Activated CD8-positive, alpha-beta memory T cell treated with anti-CD3 and anti-CD28 coated beads, Interleukin-2, amount 10 ng/mL, durations not matched to agents 7 days and 5 days (primary cell): ENCODE measurements at regions not wholly inside any gene's neighbourhood (a gene's known extent, or its start where the extent isn't known, plus 50 kb on each side); places are given as distances from the start of the nearest gene placed in this dataset.
"Not testable (repeated sequence)": the region's sequence is repeated elsewhere in the genome, so short reads cannot be mapped to it uniquely, and the experiment has no call there.

Experiments
- ATAC-seq: fragments of 150-1000 bp; cut with Tn5 transposase; one replicate; pipeline ENCODE4 v1.10.0; 2021; ENCODE audit warnings: moderate library complexity
- CTCF ChIA-PET: fragments of 350-600 bp; sonication (Branson Sonifier 250); formaldehyde crosslinking; loops from one replicate; lab custom pipeline; 2021; ENCODE audit warnings: antibody characterized with exemption; lab: Charles Lee
- DNase-seq: peaks from one replicate; pipeline ENCODE4 v3.0.0-alpha.2; 2020
- H3K27ac Mint-ChIP-seq: one replicate; pipeline ENCODE4 v1.8.0; 2021; ENCODE audit warnings: mild to moderate bottlenecking, mixed read lengths
- H3K27me3 Mint-ChIP-seq: one replicate; pipeline ENCODE4 v1.8.0; 2021; ENCODE audit warnings: mixed read lengths
- H3K36me3 Mint-ChIP-seq: one replicate; pipeline ENCODE4 v1.8.0; 2021; ENCODE audit warnings: mild to moderate bottlenecking, mixed read lengths
- H3K4me1 Mint-ChIP-seq: one replicate; pipeline ENCODE4 v1.8.0; 2021; ENCODE audit warnings: mixed read lengths
- H3K4me3 Mint-ChIP-seq: one replicate; pipeline ENCODE4 v1.8.0; 2021; ENCODE audit warnings: mild to moderate bottlenecking, moderate library complexity, mixed read lengths
- H3K9me3 Mint-ChIP-seq: one replicate; pipeline ENCODE4 v1.8.0; 2022; ENCODE audit warnings: low read depth, mixed read lengths

DNA sequence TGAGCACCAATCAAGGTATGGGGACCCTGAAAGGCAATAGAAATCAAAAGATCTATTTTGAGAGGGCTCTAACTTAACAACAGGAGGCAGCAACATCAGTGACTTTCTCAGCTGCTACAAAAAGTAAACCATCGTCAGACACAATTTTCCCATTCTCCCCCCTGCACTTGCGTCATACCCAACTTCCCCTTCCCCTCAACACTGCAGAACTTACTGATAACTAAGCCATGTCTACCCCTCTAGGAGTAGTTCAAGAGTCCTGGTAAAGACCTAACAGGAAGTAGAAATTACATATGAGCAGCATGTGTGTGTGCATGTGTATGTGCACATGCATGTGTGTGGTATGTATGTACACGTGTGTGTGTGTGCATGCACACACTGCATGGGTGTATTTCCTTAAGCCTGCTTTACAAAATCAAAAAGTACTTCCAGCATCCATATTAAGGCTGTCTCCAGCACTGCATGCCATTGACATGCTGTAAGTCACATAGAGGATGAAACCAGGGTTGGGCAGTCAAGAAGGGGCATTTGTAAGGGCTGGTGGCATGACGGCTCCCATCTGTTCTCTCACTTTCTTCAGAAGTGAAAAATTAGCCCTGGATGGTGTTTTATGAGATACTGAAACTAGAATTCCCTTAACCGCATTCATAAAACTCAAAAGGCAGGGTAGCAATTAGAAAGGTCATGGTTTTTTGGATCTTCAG, 460.1 kb upstream of the RUNX1 start:
- H3K4me3 Mint-ChIP-seq, result no peak overlapping the region
- no peak for DNase-seq
- H3K36me3 Mint-ChIP-seq, result no peaks in the 10 kb centered on the region
- H3K27ac Mint-ChIP-seq, result no peak overlapping the region
- ATAC-seq, result no peak
- H3K27me3 Mint-ChIP-seq, result peaks cover 18% of the 10 kb centered on the region
- peaks cover 10% of the 10 kb centered on the region for H3K4me1 Mint-ChIP-seq
- CTCF ChIA-PET, result no interaction called here
- no peaks in the 10 kb centered on the region for H3K9me3 Mint-ChIP-seq

DNA sequence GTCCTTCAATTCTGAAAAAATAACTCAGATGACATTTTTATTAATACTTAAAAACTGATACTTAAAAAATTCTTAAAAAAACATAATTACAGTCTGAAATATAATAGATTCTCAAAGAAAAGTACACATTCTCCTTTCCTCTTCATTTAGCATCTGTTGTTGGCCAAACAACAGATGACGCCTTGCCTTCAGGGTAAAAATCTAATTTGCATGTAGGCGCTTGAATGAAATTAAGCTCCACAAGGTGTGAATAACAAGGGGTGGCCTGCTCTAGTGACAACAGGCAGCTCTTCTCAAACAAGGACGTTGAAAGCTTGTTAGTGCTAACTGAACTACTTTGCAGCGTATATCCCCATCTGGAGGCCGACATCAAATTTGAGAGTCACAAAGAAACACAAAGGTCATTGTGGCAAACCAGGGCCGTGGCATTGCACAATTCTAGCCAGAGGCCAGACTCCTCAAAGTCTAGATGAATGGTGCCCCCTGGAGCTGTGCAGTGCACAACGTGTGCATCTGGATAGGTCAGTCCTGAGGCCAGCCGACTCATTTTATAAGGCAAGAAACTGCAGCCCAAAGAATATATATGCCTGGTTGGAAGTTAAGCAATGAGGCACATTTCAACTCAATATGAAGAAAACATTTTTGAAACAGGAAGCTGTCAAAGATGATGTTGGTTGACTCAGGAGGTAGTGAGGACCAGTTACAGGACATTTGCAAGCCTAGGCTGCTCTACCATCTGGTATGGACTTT, 459.2 kb upstream of the RUNX1 start:
- peaks cover 18% of the 10 kb centered on the region for H3K27me3 Mint-ChIP-seq
- no peak overlapping the region for H3K27ac Mint-ChIP-seq
- peaks cover 17% of the 10 kb centered on the region for H3K4me1 Mint-ChIP-seq
- no peak overlapping the region for H3K4me3 Mint-ChIP-seq
- no peaks in the 10 kb centered on the region for H3K36me3 Mint-ChIP-seq
- H3K9me3 Mint-ChIP-seq, result no peaks in the 10 kb centered on the region
- no peak for ATAC-seq
- no peak for DNase-seq
- CTCF ChIA-PET, result no interaction called here

DNA sequence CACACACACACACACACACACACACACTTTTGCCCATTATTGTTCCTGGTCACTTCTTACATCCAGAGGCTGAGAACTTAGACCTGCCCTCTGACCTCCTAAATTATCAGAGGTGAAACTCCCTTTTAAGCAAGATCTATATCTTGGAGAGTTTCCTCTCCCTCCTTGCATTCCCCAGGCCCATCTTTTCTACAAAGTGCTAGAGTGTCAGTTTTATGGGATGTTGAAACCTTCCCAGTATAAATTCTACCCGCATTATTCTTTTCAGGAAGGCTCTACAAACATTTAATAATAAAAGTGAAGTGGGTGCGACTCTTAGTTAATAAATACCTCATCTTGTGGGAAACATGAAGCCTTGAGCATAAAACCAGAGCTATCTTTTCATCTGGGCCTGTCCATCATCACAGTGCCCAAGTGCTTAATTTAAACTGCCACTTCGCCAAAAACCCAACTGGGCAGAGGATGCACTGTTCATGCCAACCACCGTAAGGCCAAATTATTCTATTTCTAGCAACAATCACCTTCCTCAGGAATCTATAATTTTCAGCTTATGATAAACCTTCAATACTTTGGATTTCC, 458.2 kb upstream of the RUNX1 start:
- H3K27me3 Mint-ChIP-seq, result peaks cover 28% of the 10 kb centered on the region
- no peaks in the 10 kb centered on the region for H3K36me3 Mint-ChIP-seq
- DNase-seq (no peak), ATAC-seq (no peak)
- H3K9me3 Mint-ChIP-seq, result no peaks in the 10 kb centered on the region
- H3K4me3 Mint-ChIP-seq, result no peak overlapping the region
- H3K4me1 Mint-ChIP-seq, result peaks cover 18% of the 10 kb centered on the region
- no peak overlapping the region for H3K27ac Mint-ChIP-seq
- CTCF ChIA-PET, result no interaction called here

DNA sequence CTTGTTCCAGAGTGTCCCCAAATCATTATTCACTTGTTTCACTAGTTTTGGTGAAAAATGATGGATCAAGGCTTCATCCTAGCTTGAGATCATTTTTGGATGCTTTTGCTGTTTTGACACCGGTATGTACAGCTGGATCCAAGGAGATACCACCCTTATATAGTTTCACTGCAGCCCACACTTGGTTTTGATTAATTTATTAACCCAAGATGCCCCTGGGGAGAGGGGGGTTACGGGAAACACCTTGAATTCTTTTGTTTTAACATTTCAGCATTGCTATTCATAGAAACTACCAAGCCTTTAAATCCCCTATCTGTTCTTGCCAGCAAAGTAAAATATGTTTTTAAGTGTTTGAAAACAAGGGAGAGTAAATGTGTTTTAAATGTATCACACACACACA, 457.7 kb upstream of the RUNX1 start:
- no peak for ATAC-seq
- CTCF ChIA-PET, result no interaction called here
- peaks cover 30% of the 10 kb centered on the region for H3K27me3 Mint-ChIP-seq
- no peaks in the 10 kb centered on the region for H3K36me3 Mint-ChIP-seq
- DNase-seq, result no peak
- H3K9me3 Mint-ChIP-seq, result no peaks in the 10 kb centered on the region
- no peak overlapping the region for H3K4me3 Mint-ChIP-seq
- H3K27ac Mint-ChIP-seq, result no peak overlapping the region
- H3K4me1 Mint-ChIP-seq, result peaks cover 18% of the 10 kb centered on the region

DNA sequence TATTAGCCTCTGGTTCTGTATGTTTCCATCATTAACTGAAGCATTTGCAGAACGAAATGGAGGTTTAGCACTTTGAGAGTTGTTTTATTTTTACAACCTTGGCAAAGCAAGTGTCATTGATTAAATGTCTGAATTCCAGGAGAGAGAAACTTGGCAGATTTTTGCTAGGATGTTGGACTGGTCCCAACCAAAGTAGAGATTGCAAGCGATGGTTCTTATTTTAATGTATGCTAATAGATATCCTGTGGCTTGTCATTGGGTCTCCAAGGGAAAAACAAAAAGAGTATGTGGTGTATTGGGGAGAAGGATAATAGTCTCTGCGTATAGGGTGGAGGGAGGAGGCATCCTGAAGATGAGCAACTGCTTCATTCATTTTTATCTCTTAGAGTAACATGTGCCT, 457.2 kb upstream of the RUNX1 start:
- no peak overlapping the region for H3K27ac Mint-ChIP-seq
- H3K9me3 Mint-ChIP-seq, result no peaks in the 10 kb centered on the region
- H3K4me1 Mint-ChIP-seq, result peaks cover 16% of the 10 kb centered on the region
- no peaks in the 10 kb centered on the region for H3K36me3 Mint-ChIP-seq
- no peak overlapping the region for H3K4me3 Mint-ChIP-seq
- H3K27me3 Mint-ChIP-seq, result peaks cover 31% of the 10 kb centered on the region
- DNase-seq (no peak), ATAC-seq (no peak)
- CTCF ChIA-PET, result no interaction called here

DNA sequence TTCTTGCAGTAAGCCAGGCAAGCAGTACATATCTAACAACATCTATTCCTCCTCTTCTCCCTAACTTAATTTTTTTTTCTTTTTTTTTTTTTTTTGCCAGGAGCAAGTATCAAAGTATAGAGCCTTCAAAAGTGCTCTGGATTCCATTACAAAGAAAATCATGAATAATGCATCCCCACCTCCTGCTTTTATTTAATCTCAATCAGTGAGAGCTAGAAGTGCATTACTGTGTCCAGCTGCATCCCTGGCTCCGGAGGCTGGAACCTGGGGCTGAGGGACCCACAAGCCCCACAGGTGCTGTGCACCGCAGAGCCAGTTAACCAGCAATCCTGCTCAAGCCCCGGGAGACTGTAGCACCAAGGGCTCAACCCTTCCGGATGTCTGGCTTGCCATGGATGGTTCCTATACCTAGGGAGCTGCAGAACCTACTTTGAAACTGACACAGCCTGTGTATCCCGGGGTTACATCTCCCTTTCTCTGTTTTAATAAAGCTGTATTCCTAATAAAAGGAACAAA, 455.9 kb upstream of the RUNX1 start:
- H3K27me3 Mint-ChIP-seq, result peaks cover 36% of the 10 kb centered on the region
- H3K4me3 Mint-ChIP-seq, result no peak overlapping the region

DNA sequence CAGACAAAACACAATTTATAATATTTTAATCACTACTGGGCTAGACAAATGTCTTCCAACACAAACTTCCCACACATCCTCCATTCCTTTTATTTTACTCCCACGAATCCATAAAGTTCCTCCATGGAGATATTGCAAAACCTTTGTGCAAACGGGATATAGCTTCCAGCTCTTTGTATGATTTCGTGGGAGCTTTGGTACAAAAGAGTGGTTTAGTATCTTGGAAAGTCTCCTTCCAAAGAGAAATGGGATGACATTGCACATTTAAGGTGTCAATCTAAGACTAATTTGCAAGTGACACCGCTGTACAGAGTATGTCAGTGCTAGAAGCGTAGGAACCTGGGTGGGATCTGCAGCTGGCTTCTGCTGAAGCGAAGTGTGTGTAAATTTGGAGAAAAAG, 455.2 kb upstream of the RUNX1 start:
- no peak overlapping the region for H3K4me3 Mint-ChIP-seq
- ATAC-seq (no peak), DNase-seq (no peak)
- H3K27me3 Mint-ChIP-seq, result peaks cover 36% of the 10 kb centered on the region
- peaks cover 9% of the 10 kb centered on the region for H3K4me1 Mint-ChIP-seq
- peaks cover 3% of the 10 kb centered on the region for H3K9me3 Mint-ChIP-seq
- no peak overlapping the region for H3K27ac Mint-ChIP-seq
- CTCF ChIA-PET, result no interaction called here
- H3K36me3 Mint-ChIP-seq, result no peaks in the 10 kb centered on the region

More for the DNA sequence above, 455.9 kb upstream of the RUNX1 start:
- CTCF ChIA-PET, result no interaction called here
- Mint-ChIP-seq H3K36me3 (no peaks in the 10 kb centered on the region), H3K27ac (no peak overlapping the region), H3K9me3 (peaks cover under 1% of the 10 kb centered on the region), H3K4me1 (peaks cover 9% of the 10 kb centered on the region)
- ATAC-seq (no peak), DNase-seq (no peak)

DNA sequence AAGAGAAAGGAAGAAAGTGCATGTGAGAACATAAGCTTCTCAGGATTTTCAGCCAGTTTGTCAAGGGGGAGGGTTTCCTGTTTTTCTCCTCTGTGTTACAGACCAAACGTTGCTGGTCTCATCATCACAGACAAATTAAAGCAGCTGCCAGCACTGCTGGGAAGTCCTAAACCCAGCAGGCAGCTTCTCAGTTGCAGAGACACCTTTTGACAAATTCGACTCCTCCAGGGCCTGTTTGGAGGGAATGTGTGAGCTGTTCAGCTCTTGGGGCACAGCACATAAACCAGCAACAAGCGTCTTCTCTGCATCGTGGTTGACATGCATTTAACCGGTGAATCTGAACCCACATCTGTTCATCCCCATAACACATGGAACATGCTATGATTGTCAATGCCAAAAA, 454.6 kb upstream of the RUNX1 start:
- no peaks in the 10 kb centered on the region for H3K36me3 Mint-ChIP-seq
- no peak overlapping the region for H3K27ac Mint-ChIP-seq
- no peak overlapping the region for H3K4me3 Mint-ChIP-seq
- H3K9me3 Mint-ChIP-seq, result peaks cover 3% of the 10 kb centered on the region
- peaks cover 9% of the 10 kb centered on the region for H3K4me1 Mint-ChIP-seq
- CTCF ChIA-PET, result no interaction called here
- DNase-seq (no peak), ATAC-seq (no peak)
- H3K27me3 Mint-ChIP-seq, result peaks cover 36% of the 10 kb centered on the region

DNA sequence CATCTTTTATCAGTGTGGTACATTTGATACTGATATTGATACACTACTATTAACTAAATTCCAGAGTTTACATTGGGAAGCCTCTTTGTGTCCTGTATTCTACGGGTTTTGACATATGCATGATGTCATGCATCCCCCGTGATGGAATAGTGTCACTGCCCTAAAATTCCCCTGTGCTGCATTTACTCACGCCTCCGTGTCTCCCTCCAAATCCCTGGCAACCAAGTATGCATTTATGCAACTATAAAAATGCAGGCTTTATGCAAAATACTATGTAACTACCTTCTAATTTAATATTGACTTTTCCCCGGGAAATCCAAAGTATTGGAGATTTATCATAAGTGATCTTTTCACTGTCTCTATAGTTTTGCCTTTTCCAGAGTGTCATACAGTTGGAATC, 453.7 kb upstream of the RUNX1 start:
- H3K4me3 Mint-ChIP-seq, result no peak overlapping the region
- peaks cover 36% of the 10 kb centered on the region for H3K27me3 Mint-ChIP-seq
- H3K27ac Mint-ChIP-seq, result no peak overlapping the region
- peaks cover 3% of the 10 kb centered on the region for H3K9me3 Mint-ChIP-seq
- H3K4me1 Mint-ChIP-seq, result peaks cover 9% of the 10 kb centered on the region
- DNase-seq, result no peak
- no peaks in the 10 kb centered on the region for H3K36me3 Mint-ChIP-seq
- CTCF ChIA-PET, result no interaction called here
- ATAC-seq, result no peak

DNA sequence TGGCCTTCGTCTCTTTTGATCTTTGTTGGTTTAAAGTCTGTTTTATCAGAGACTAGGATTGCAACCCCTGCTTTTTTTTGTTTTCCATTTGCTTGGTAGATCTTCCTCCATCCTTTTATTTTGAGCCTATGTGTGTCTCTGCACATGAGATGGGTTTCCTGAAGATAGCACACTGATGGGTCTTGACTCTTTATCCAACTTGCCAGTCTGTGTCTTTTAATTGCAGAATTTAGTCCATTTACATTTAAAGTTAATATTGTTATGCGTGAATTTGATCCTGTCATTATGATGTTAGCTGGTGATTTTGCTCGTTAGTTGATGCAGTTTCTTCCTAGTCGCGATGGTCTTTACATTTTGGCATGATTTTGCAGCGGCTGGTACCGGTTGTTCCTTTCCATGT, 448.4 kb upstream of the RUNX1 start:
- DNase-seq, CTCF ChIA-PET, H3K9me3 Mint-ChIP-seq, H3K4me1 Mint-ChIP-seq, H3K36me3 Mint-ChIP-seq, H3K27ac Mint-ChIP-seq, ATAC-seq, H3K4me3 Mint-ChIP-seq: not testable (repeated sequence)
- H3K27me3 Mint-ChIP-seq, result peaks cover 14% of the 10 kb centered on the region

DNA sequence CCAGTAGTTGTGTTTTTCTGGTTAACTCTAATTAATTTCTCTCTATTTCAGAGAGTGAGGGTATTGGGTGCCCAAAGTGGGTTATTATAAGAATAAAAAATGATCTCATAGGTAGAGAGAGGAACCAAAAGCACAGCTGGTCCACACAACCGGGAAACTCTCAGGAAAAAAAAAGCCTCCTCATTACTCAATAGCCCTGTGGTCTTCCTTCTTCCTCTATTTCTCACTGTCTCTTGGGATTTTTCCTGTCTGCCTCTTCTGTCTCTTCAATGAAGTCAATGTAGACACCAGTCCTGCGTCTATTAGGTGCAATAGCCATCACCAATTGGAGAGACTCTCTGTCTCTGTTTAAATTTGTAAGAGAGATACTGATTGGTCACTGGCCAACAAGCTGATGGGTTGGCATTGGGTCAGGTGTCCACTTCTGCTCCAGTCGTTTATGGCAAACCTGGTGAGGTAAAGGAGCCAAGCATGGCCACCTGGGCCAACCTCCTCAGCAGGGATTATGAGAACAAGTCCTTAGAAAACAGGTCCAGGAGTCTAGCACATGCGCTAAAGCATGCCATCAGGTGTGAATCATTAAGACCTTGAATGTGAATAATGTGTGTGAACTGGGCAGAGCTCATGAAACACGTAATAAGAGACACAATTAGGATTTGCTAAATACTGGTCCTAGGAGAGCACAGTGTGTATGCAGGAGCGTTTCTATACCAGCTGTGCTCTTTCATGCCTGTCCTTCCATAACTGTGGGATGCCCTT, 443.0 kb upstream of the RUNX1 start:
- CTCF ChIA-PET, result no interaction called here
- no peak overlapping the region for H3K4me3 Mint-ChIP-seq
- peaks cover 3% of the 10 kb centered on the region for H3K9me3 Mint-ChIP-seq
- H3K27me3 Mint-ChIP-seq, result peaks cover 27% of the 10 kb centered on the region
- no peak overlapping the region for H3K27ac Mint-ChIP-seq
- no peak for ATAC-seq
- H3K4me1 Mint-ChIP-seq, result no peaks in the 10 kb centered on the region
- no peak for DNase-seq
- no peaks in the 10 kb centered on the region for H3K36me3 Mint-ChIP-seq

DNA sequence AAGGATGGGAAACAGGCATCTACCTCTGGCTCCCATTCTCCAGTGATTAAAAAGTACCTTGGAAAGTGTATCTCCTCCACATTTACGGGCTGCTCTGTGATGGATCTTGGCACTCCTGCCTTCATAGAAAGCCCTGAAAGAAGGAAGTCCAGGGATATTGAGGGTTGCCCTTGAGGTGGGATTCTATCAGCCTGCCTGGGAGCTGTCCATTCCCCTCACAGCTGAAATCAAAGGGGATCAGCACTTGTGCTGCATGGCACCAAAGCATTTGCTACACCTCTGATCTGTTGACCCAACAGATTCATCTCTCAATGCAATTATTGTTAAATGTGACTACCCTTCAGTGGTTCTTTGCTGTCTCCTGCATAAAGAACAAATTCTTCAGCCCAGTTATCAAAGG, 442.0 kb upstream of the RUNX1 start:
- no peak overlapping the region for H3K27ac Mint-ChIP-seq
- no peaks in the 10 kb centered on the region for H3K36me3 Mint-ChIP-seq
- DNase-seq (no peak), ATAC-seq (no peak)
- no peak overlapping the region for H3K4me3 Mint-ChIP-seq
- H3K9me3 Mint-ChIP-seq, result peaks cover 3% of the 10 kb centered on the region
- CTCF ChIA-PET, result no interaction called here
- H3K27me3 Mint-ChIP-seq, result peaks cover 35% of the 10 kb centered on the region
- H3K4me1 Mint-ChIP-seq, result no peaks in the 10 kb centered on the region

DNA sequence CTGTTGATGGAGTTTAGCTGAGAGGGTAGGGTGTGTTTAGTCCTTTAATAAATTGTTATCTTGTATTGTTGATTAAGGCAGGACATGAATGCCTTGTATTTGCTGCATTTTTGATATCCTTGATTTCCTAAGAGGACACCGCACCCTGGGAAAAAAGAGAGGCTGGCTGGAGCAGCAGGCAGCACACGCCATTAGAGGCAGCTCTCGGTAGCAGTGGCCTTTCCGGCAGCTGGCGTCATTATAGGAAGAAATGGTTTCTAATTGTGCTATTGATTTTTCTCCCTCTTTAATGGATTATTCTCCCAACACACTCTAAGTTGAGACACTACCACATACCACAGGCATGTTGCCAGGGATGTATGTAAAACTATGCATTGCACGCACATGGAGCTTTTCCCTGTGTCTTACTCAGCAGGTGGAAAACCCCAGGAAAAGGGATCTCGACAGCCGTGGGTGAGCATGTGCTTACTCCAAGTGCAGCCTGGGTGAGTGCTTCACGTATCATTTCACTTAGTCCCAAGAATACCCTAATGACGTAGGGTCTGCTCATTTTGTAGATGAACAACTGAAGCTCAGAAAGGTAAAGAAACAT, 440.4 kb upstream of the RUNX1 start:
- Mint-ChIP-seq H3K36me3 (no peaks in the 10 kb centered on the region), H3K4me1 (no peaks in the 10 kb centered on the region), H3K27me3 (peaks cover 43% of the 10 kb centered on the region), H3K4me3 (no peak overlapping the region), H3K9me3 (peaks cover 3% of the 10 kb centered on the region), H3K27ac (no peak overlapping the region)
- CTCF ChIA-PET, result no interaction called here
- DNase-seq (no peak), ATAC-seq (no peak)
